Smooth muscle cell (in vitro differentiated cells): ENCODE measurements at regions not wholly inside any gene's neighbourhood (a gene's known extent, or its start where the extent isn't known, plus 50 kb on each side); places are given as distances from the start of the nearest gene placed in this dataset.

Experiments
- DNase-seq: peaks from one replicate; lab custom pipeline; 2025; ENCODE audit not compliant: unreplicated experiment; lab: John Stamatoyannopoulos, UW
- H2AFZ ChIP-seq: fragments of 200-600 bp; sonication (generic); 2 replicates; pipeline ENCODE4 v1.6.0; 2016; ENCODE audit warnings: antibody characterized with exemption, low read depth, mild to moderate bottlenecking
- H3F3A ChIP-seq: fragments of 200-600 bp; sonication (generic); 2 replicates; pipeline ENCODE4 v1.6.0; 2017; ENCODE audit warnings: antibody characterized with exemption, low read depth
- H3K27ac ChIP-seq: fragments of 200-600 bp; sonication (generic); 2 replicates; pipeline ENCODE4 v1.5.1; 2016; ENCODE audit warnings: low read depth, mild to moderate bottlenecking
- H3K27me3 ChIP-seq: fragments of 200-600 bp; sonication (generic); 2 replicates; pipeline ENCODE4 v1.6.1; 2016; ENCODE audit warnings: low read depth, mild to moderate bottlenecking
- H3K36me3 ChIP-seq: fragments of 200-600 bp; sonication (generic); 2 replicates; pipeline ENCODE4 v1.5.1; 2016; ENCODE audit warnings: low read depth
- H3K4me1 ChIP-seq: fragments of 200-600 bp; sonication (generic); 2 replicates; pipeline ENCODE4 v1.5.1; 2016; ENCODE audit warnings: low read depth
- H3K4me2 ChIP-seq: fragments of 200-600 bp; sonication (generic); 2 replicates; pipeline ENCODE4 v1.6.0; 2016; ENCODE audit warnings: mild to moderate bottlenecking
- H3K4me3 ChIP-seq: fragments of 200-600 bp; sonication (generic); 2 replicates; pipeline ENCODE4 v1.5.1; 2016; ENCODE audit warnings: mild to moderate bottlenecking
- H3K79me2 ChIP-seq: fragments of 200-600 bp; sonication (generic); 2 replicates; pipeline ENCODE4 v1.6.0; 2016; ENCODE audit warnings: low read depth, mild to moderate bottlenecking
- H3K9ac ChIP-seq: fragments of 200-600 bp; sonication (generic); 2 replicates; pipeline ENCODE4 v1.6.0; 2016; ENCODE audit warnings: low read depth
- H3K9me3 ChIP-seq: fragments of 200-600 bp; sonication (generic); replicated peaks from 2 replicates; pipeline ENCODE4 v1.5.1; 2016; ENCODE audit warnings: low read depth
- H4K20me1 ChIP-seq: fragments of 200-600 bp; sonication (generic); 2 replicates; pipeline ENCODE4 v1.6.0; 2016; ENCODE audit warnings: low read depth
- CTCF ChIP-seq: fragments of 200-600 bp; sonication (generic); IDR thresholded peaks from 2 replicates; pipeline ENCODE4 v1.5.1; 2017; ENCODE audit warnings: borderline replicate concordance, mild to moderate bottlenecking, antibody characterized with exemption; ENCODE audit not compliant: insufficient read depth, poor library complexity, severe bottlenecking
- WGBS: methylation state at CpG from one replicate; pipeline ENCODE4 v1.1.7; 2016; ENCODE audit warnings: low lambda C conversion rate; 5-methylcytosine and 5-hydroxymethylcytosine counted together

DNA sequence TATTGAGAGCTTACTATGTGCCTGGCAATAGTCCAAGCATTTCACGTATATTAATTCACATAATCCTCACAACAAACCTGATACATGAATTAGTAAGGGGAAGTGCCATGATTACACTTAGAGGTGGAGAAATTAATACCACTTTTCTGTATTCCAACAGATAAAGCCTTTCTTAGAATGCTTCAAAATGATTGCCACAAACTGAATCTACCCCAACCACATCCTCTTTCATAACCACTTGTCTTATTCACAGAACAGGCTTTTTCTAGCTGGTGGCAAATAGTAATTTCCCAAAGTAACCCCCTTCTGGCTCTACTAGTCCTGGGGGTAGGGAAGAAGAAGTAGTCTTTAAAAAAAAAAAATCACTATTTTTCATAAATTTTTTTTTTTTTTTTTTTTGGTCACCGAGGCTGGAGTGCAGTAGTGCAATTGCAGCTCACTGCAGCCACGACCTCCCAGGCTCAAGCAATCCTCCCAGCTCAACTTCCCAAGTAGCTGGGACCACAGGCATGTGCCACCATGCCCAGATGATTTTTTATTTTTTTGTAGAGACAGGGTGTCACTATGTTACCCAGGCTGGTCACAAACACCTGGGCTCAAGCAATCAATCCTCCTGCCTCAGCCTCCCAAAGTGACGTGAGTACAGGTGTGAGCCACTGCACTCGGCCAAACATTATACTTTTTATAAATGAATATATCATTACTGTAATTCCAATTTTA lies 59.0 kb upstream of the ARID2 start:
- H3K27ac ChIP-seq: no peak overlapping the region
- no peak overlapping the region for H3K4me3 ChIP-seq
- no peak overlapping the region for H3K4me2 ChIP-seq
- DNase-seq: no peak
- no peak overlapping the region for H3K9ac ChIP-seq
- H3K36me3 ChIP-seq: no peaks in the 10 kb centered on the region
- peaks cover 6% of the 10 kb centered on the region for H3F3A ChIP-seq
- peaks cover 10% of the 10 kb centered on the region for H3K4me1 ChIP-seq
- no peaks in the 10 kb centered on the region for H4K20me1 ChIP-seq
- no peak for TF ChIP-seq CTCF
- no peak overlapping the region for H2AFZ ChIP-seq
- H3K9me3 ChIP-seq: no peaks in the 10 kb centered on the region
- H3K79me2 ChIP-seq: no peaks in the 10 kb centered on the region
- WGBS: 88% methylated on average over 5 of the region's 5 CpGs
- no peaks in the 10 kb centered on the region for H3K27me3 ChIP-seq

DNA sequence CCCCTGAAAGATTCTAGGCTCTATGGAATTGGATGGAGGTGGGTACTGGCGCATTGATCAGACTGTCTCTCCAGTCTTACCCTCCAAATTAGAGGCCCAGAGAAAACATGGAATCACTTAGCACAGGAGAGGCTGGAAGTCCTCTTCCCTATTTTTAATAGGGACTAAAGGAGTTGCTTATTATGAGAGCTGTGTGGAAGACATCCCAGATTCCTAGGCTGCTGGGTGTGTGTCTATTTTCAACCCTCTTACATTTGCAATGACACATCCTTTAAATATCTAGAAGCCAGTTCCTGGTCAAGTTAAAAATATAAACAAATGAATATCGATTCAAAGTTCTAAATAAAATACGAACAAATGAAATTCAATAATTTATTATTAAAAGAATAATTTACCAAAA lies 58.3 kb upstream of the ARID2 start:
- H3F3A ChIP-seq: peaks cover 6% of the 10 kb centered on the region
- no peak overlapping the region for H3K4me3 ChIP-seq
- H4K20me1 ChIP-seq: no peaks in the 10 kb centered on the region
- H3K4me2 ChIP-seq: no peak overlapping the region
- peaks cover 10% of the 10 kb centered on the region for H3K4me1 ChIP-seq
- H3K9ac ChIP-seq: no peak overlapping the region
- 86% methylated on average over 3 of the region's 3 CpGs for WGBS
- H3K27me3 ChIP-seq: no peaks in the 10 kb centered on the region
- no peaks in the 10 kb centered on the region for H3K79me2 ChIP-seq
- H3K36me3 ChIP-seq: no peaks in the 10 kb centered on the region
- H3K27ac ChIP-seq: no peak overlapping the region
- H2AFZ ChIP-seq: no peak overlapping the region
- DNase-seq: no peak
- no peaks in the 10 kb centered on the region for H3K9me3 ChIP-seq
- no peak for TF ChIP-seq CTCF

GRCh38 chr12:45674181-45674977 lies 55.1 kb upstream of the ARID2 start:
- H3K27me3 ChIP-seq: no peaks in the 10 kb centered on the region
- no peaks in the 10 kb centered on the region for H3K36me3 ChIP-seq
- H3K4me2 ChIP-seq: no peak overlapping the region
- no peak for DNase-seq
- H3K79me2 ChIP-seq: no peaks in the 10 kb centered on the region
- peaks cover 6% of the 10 kb centered on the region for H3F3A ChIP-seq
- no peaks in the 10 kb centered on the region for H3K4me1 ChIP-seq
- H3K9me3 ChIP-seq: no peaks in the 10 kb centered on the region
- TF ChIP-seq CTCF: no peak
- WGBS: 41% methylated on average over 6 of the region's 6 CpGs
- no peaks in the 10 kb centered on the region for H4K20me1 ChIP-seq
- H3K4me3 ChIP-seq: no peak overlapping the region
- H3K9ac ChIP-seq: no peak overlapping the region
- H2AFZ ChIP-seq: no peak overlapping the region
- no peak overlapping the region for H3K27ac ChIP-seq
